ENCODE measurements at regions not wholly inside any gene's neighbourhood (a gene's known extent, or its start where the extent isn't known, plus 50 kb on each side); places are given as distances from the start of the nearest gene placed in this dataset.

GRCh38 chr6:138657065-138657425, 116.5 kb upstream of the CCDC28A start:
- no peaks in the 10 kb centered on the region for H3K4me1 ChIP-seq
- no peaks in the 10 kb centered on the region for H3K9me3 ChIP-seq
- H3K27me3 ChIP-seq: no peaks in the 10 kb centered on the region
- no peaks in the 10 kb centered on the region for H3K36me3 ChIP-seq
- no peak overlapping the region for H3K4me3 ChIP-seq
- H3K27ac ChIP-seq: no peak overlapping the region
- no peak for TF ChIP-seq POLR2A (IDR thresholded peaks at IDR 0.05)
- TF ChIP-seq, protein P1, sequence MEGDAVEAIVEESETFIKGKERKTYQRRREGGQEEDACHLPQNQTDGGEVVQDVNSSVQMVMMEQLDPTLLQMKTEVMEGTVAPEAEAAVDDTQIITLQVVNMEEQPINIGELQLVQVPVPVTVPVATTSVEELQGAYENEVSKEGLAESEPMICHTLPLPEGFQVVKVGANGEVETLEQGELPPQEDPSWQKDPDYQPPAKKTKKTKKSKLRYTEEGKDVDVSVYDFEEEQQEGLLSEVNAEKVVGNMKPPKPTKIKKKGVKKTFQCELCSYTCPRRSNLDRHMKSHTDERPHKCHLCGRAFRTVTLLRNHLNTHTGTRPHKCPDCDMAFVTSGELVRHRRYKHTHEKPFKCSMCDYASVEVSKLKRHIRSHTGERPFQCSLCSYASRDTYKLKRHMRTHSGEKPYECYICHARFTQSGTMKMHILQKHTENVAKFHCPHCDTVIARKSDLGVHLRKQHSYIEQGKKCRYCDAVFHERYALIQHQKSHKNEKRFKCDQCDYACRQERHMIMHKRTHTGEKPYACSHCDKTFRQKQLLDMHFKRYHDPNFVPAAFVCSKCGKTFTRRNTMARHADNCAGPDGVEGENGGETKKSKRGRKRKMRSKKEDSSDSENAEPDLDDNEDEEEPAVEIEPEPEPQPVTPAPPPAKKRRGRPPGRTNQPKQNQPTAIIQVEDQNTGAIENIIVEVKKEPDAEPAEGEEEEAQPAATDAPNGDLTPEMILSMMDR (IDR thresholded peaks at IDR 0.05): no peak
- DNase-seq: no peak

DNA sequence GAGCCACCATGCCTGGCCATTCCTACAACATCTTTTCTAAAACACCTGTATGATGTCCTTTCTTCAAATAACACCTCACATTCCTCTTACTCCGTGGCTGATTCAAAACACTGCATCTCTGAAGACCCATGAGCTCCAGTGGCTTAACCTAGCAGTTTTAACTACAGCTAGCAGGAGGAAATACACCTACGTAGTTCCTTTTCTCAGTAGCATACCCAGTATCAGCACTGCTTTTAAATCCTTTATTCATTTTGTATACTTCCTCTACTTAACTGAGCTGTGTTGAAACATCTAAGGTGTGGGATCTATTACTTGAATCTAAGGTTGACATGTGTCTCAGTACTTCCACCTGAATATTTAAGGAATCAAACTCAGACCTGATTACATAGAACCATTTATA, 113.6 kb upstream of the CCDC28A start:
- TF ChIP-seq POLR2A (IDR thresholded peaks at IDR 0.05): no peak
- TF ChIP-seq, protein P1 (IDR thresholded peaks at IDR 0.05): no peak
- Histone ChIP-seq H3K4me1 (no peaks in the 10 kb centered on the region), H3K4me3 (no peak overlapping the region), H3K27me3 (no peaks in the 10 kb centered on the region), H3K27ac (no peak overlapping the region), H3K9me3 (no peaks in the 10 kb centered on the region), H3K36me3 (no peaks in the 10 kb centered on the region)
- DNase-seq: no peak

DNA sequence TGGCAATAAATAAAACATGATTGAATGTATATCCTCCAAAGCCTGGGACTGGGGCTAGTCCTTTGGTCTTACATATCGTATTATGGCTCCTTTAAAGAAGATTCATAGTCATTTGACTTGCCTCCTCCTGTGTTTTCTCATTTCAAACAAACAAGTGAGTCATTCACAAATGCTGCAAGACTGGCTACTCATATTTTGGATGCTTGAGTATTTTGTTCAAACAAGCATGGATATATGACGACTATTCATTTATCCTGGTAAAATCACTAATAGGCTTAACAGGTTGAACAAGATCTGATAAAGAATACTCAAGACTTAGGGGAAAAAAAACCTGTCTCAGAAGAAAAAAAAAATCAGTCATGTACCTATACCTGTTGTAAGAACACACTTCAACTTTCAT, 111.1 kb upstream of the CCDC28A start:
- DNase-seq: no peak
- H3K4me1 ChIP-seq: no peaks in the 10 kb centered on the region
- TF ChIP-seq POLR2A (IDR thresholded peaks at IDR 0.05): no peak
- TF ChIP-seq, protein P1 (IDR thresholded peaks at IDR 0.05): no peak
- no peak overlapping the region for H3K27ac ChIP-seq
- no peaks in the 10 kb centered on the region for H3K9me3 ChIP-seq
- H3K4me3 ChIP-seq: no peak overlapping the region
- no peaks in the 10 kb centered on the region for H3K36me3 ChIP-seq
- H3K27me3 ChIP-seq: no peaks in the 10 kb centered on the region

- Histone ChIP-seq H3K36me3 (no peaks in the 10 kb centered on the region), H3K4me1 (no peaks in the 10 kb centered on the region), H3K9me3 (no peaks in the 10 kb centered on the region), H3K27me3 (no peaks in the 10 kb centered on the region), H3K27ac (no peak overlapping the region), H3K4me3 (no peak overlapping the region)
- no peak for TF ChIP-seq POLR2A (IDR thresholded peaks at IDR 0.05)
- TF ChIP-seq, protein P1 (IDR thresholded peaks at IDR 0.05): no peak
- DNase-seq: no peak
Measured at GRCh38 chr6:138663892-138664291, 109.7 kb upstream of the CCDC28A start.

- Histone ChIP-seq H3K27ac (no peak overlapping the region), H3K27me3 (no peaks in the 10 kb centered on the region), H3K4me3 (no peak overlapping the region), H3K4me1 (no peaks in the 10 kb centered on the region), H3K36me3 (no peaks in the 10 kb centered on the region), H3K9me3 (no peaks in the 10 kb centered on the region)
- no peak for TF ChIP-seq POLR2A (IDR thresholded peaks at IDR 0.05)
- TF ChIP-seq, protein P1 (IDR thresholded peaks at IDR 0.05): no peak
- DNase-seq: no peak
Measured at GRCh38 chr6:138664745-138665144, 108.8 kb upstream of the CCDC28A start.

DNA sequence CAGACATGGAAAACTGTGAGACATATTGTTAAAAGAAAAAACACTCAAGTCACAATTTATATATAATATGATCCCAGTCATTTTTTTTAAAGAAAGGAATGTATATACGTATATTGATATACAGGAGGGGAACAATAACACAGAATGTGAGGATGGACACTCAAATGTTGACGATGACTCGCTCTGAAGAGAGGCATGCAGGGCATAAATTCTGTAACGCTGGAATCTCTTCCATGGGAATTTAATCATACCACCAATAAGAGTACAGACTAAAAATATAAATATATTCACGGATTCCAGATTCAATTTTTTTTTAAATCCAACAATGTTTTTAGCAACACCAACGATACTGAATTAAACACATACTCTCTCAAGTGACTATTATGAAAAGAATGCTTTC, 106.9 kb upstream of the CCDC28A start:
- no peak for TF ChIP-seq POLR2A (IDR thresholded peaks at IDR 0.05)
- TF ChIP-seq, protein P1 (IDR thresholded peaks at IDR 0.05): no peak

More for the DNA sequence above, 106.9 kb upstream of the CCDC28A start:
- no peak overlapping the region for H3K27ac ChIP-seq
- H3K9me3 ChIP-seq: no peaks in the 10 kb centered on the region
- H3K27me3 ChIP-seq: no peaks in the 10 kb centered on the region
- no peak overlapping the region for H3K4me3 ChIP-seq
- no peaks in the 10 kb centered on the region for H3K4me1 ChIP-seq
- no peaks in the 10 kb centered on the region for H3K36me3 ChIP-seq
- no peak for DNase-seq
